WTC11 (cell line): ENCODE measurements at regions not wholly inside any gene's neighbourhood (a gene's known extent, or its start where the extent isn't known, plus 50 kb on each side); places are given as distances from the start of the nearest gene placed in this dataset.

ENCODE experiments used
- ATAC-seq: fragments of 200-7000 bp; cut with Tn5 transposase; 2 replicates; pipeline ENCODE4 v1.10.0; 2021; ENCODE audit warnings: mild to moderate bottlenecking, moderate library complexity
- CTCF ChIA-PET: fragments of 300-600 bp; sonication (Branson Sonifier 250); formaldehyde crosslinking; loops from one replicate; lab custom pipeline; 2021; ENCODE audit warnings: antibody characterized with exemption; lab: Charles Lee
- POLR2A ChIA-PET: fragments of 350-600 bp; sonication (Branson Sonifier 250); formaldehyde crosslinking; loops from one replicate; lab custom pipeline; 2021; ENCODE audit warnings: antibody characterized with exemption; lab: Charles Lee
- DNase-seq: peaks from one replicate; pipeline ENCODE4 v3.0.0; 2021; ENCODE audit warnings: low spot score
- H3K27ac Mint-ChIP-seq: 2 replicates; pipeline ENCODE4 v1.8.0; 2021; ENCODE audit warnings: mixed read lengths
- H3K27me3 Mint-ChIP-seq: 2 replicates; pipeline ENCODE4 v1.8.0; 2021; ENCODE audit warnings: low read depth, mild to moderate bottlenecking, moderate library complexity, mixed read lengths
- H3K36me3 Mint-ChIP-seq: 2 replicates; pipeline ENCODE4 v1.8.0; 2021; ENCODE audit warnings: mixed read lengths
- H3K4me1 Mint-ChIP-seq: 2 replicates; pipeline ENCODE4 v1.8.0; 2022; ENCODE audit warnings: mixed read lengths
- H3K4me3 Mint-ChIP-seq: 2 replicates; pipeline ENCODE4 v1.8.0; 2021; ENCODE audit warnings: mild to moderate bottlenecking, moderate library complexity, mixed read lengths
- H3K9me3 Mint-ChIP-seq: 2 replicates; pipeline ENCODE4 v1.8.0; 2021; ENCODE audit warnings: mixed read lengths
- E2F1 ChIP-seq: sonication (generic); formaldehyde crosslinking; IDR thresholded peaks from 2 replicates; pipeline ENCODE4 v1.8.0; 2022; ENCODE audit warnings: mild to moderate bottlenecking, missing genetic modification reagents
- ELF4 ChIP-seq: sonication (generic); formaldehyde crosslinking; IDR thresholded peaks from 2 replicates; pipeline ENCODE4 v1.8.1; 2022; ENCODE audit warnings: low read depth, mild to moderate bottlenecking, moderate library complexity, missing genetic modification reagents
- EMX1 ChIP-seq: fragments of 250-450 bp; sonication (Bioruptor Pico); IDR thresholded peaks from 2 replicates; pipeline ENCODE4 v1.8.0; 2021; ENCODE audit warnings: mild to moderate bottlenecking
- ESRRA ChIP-seq: sonication (generic); formaldehyde crosslinking; IDR thresholded peaks from 2 replicates; pipeline ENCODE4 v1.8.1; 2022; ENCODE audit warnings: mild to moderate bottlenecking, missing genetic modification reagents, borderline replicate concordance
- FOXK1 ChIP-seq: sonication (generic); formaldehyde crosslinking; IDR thresholded peaks from 2 replicates; pipeline ENCODE4 v1.8.0; 2022; ENCODE audit warnings: mild to moderate bottlenecking, moderate library complexity, missing genetic modification reagents
- FOXP1 ChIP-seq: sonication (generic); formaldehyde crosslinking; IDR thresholded peaks from 2 replicates; pipeline ENCODE4 v1.8.0; 2022; ENCODE audit warnings: missing genetic modification reagents, mild to moderate bottlenecking, moderate library complexity, borderline replicate concordance
- GTF2I ChIP-seq: fragments of 250-450 bp; sonication (Bioruptor Pico); conservative IDR thresholded peaks from 2 replicates; pipeline ENCODE4 v1.4.0; 2021; ENCODE audit warnings: mild to moderate bottlenecking
- PREB ChIP-seq: sonication (generic); formaldehyde crosslinking; IDR thresholded peaks from 2 replicates; pipeline ENCODE4 v1.8.1; 2022; ENCODE audit warnings: mild to moderate bottlenecking, missing genetic modification reagents, moderate library complexity, borderline replicate concordance
- RORB ChIP-seq: fragments of 250-450 bp; sonication (Bioruptor Pico); IDR thresholded peaks from 2 replicates; pipeline ENCODE4 v1.9.0; 2021; ENCODE audit warnings: mild to moderate bottlenecking
- SMAD3 ChIP-seq: sonication (generic); formaldehyde crosslinking; IDR thresholded peaks from 2 replicates; pipeline ENCODE4 v1.8.0; 2022; ENCODE audit warnings: missing genetic modification reagents, mild to moderate bottlenecking, borderline replicate concordance
- SOX15 ChIP-seq: fragments of 250-450 bp; sonication (Bioruptor Pico); IDR thresholded peaks from 2 replicates; pipeline ENCODE4 v1.9.0; 2021; ENCODE audit warnings: mild to moderate bottlenecking
- ZNF423 ChIP-seq: fragments of 250-450 bp; sonication (Bioruptor Pico); IDR thresholded peaks from 2 replicates; pipeline ENCODE4 v2.1.2; 2022; ENCODE audit warnings: mild to moderate bottlenecking, moderate library complexity
- TF ChIP-seq, protein P1 (sequence below): sonication (generic); formaldehyde crosslinking; IDR thresholded peaks from 2 replicates; pipeline ENCODE4 v1.8.0; 2022; ENCODE audit warnings: mild to moderate bottlenecking, missing genetic modification reagents
- TF ChIP-seq, protein P2 (sequence below): sonication (generic); formaldehyde crosslinking; IDR thresholded peaks from 2 replicates; pipeline ENCODE4 v1.8.0; 2022; ENCODE audit warnings: mild to moderate bottlenecking, missing genetic modification reagents
- TF ChIP-seq, protein P3 (sequence below): fragments of 250-450 bp; sonication (Bioruptor Pico); IDR thresholded peaks from 2 replicates; pipeline ENCODE4 v2.1.2; 2022; ENCODE audit warnings: mild to moderate bottlenecking, moderate library complexity
- TF ChIP-seq, protein P4 (sequence below): sonication (generic); formaldehyde crosslinking; IDR thresholded peaks from 2 replicates; pipeline ENCODE4 v1.8.0; 2023; ENCODE audit warnings: missing genetic modification reagents, mild to moderate bottlenecking, borderline replicate concordance

DNA sequence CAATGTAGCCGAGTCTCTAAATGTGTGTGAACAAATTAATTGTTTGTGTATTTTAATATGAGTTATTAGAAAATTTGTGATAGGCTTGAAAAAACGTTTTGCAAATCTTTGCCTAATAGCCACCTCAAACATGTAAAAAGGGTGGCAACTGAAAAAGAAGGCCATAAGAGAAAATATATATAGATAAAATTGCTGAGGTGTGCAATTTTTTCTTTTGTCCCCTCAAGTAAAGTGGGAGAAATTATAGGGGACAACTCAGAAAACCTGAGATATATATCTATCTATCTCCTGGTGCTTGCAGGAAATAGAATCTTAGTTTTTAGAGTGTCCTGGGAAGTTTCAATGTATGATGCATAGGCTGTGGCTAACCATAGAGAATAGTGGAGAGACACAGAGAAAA is 201.4 kb upstream of the LRP1B start (continued):
- TF ChIP-seq, protein P1, sequence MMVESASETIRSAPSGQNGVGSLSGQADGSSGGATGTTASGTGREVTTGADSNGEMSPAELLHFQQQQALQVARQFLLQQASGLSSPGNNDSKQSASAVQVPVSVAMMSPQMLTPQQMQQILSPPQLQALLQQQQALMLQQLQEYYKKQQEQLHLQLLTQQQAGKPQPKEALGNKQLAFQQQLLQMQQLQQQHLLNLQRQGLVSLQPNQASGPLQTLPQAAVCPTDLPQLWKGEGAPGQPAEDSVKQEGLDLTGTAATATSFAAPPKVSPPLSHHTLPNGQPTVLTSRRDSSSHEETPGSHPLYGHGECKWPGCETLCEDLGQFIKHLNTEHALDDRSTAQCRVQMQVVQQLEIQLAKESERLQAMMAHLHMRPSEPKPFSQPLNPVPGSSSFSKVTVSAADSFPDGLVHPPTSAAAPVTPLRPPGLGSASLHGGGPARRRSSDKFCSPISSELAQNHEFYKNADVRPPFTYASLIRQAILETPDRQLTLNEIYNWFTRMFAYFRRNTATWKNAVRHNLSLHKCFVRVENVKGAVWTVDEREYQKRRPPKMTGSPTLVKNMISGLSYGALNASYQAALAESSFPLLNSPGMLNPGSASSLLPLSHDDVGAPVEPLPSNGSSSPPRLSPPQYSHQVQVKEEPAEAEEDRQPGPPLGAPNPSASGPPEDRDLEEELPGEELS (CRISPR knock-in tag), result no peak
- TF ChIP-seq, protein P2, sequence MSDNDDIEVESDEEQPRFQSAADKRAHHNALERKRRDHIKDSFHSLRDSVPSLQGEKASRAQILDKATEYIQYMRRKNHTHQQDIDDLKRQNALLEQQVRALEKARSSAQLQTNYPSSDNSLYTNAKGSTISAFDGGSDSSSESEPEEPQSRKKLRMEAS (CRISPR knock-in tag), result no peak
- TF ChIP-seq ZNF423, result no peak
- TF ChIP-seq FOXP1 (CRISPR knock-in tag), result no peak
- TF ChIP-seq ESRRA, result no peak
- TF ChIP-seq SMAD3 (CRISPR knock-in tag), result no peak
- TF ChIP-seq EMX1, result no peak
- no peak for TF ChIP-seq SOX15 (CRISPR knock-in tag)

DNA sequence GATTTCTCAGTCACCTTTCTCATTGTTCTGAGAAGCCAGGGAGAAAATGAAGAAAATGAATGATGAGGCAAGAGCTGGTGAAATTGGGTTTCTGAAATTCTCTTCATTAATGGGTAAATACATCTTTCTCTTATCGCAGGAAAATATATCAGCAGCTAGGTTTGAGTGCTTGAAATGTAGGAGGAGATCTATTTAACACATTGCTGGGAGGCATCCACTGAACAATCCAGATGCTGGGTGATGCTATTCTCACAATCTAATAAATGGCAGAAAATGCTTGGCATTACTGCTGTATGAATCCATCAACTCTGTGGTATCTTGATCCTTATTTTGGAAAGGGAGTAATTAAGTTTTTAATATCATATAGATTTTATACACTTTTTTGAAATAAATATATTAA is 199.6 kb upstream of the LRP1B start:
- ChIA-PET POLR2A (no interaction called here), CTCF (no interaction called here)
- H3K4me1 Mint-ChIP-seq, result no peaks in the 10 kb centered on the region
- no peaks in the 10 kb centered on the region for H3K36me3 Mint-ChIP-seq
- ATAC-seq (no peak), DNase-seq (no peak)
- no peak overlapping the region for H3K27ac Mint-ChIP-seq
- peaks cover 22% of the 10 kb centered on the region for H3K9me3 Mint-ChIP-seq
- no peak overlapping the region for H3K4me3 Mint-ChIP-seq
- no peaks in the 10 kb centered on the region; the same call in 1 of the 2 replicates for H3K27me3 Mint-ChIP-seq
- TF ChIP-seq FOXK1 (CRISPR knock-in tag), result no peak

DNA sequence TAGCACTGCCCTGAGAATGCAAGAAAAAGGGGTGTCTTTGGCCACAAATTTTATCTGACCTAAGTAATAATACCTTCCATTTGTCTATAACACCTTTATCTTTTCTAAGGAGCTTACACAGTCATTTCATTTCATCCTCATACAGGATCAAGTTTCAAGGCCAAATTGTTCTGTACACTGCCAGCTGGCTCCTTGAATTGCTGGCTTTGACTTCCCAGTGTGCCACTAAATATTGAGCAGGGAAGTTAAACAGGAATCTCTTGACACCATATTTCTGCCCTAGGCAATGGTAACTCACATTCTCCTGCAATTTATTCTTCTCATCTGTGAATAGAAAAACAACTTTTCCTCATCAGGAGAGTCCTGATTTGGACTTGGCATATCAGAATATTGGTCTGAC is 195.1 kb upstream of the LRP1B start:
- POLR2A ChIA-PET, result no interaction called here

More for the DNA sequence above, 195.1 kb upstream of the LRP1B start:
- Mint-ChIP-seq H3K27ac (no peak overlapping the region), H3K4me3 (no peak overlapping the region), H3K27me3 (no peaks in the 10 kb centered on the region), H3K36me3 (peaks cover 4% of the 10 kb centered on the region; the same call in 1 of the 2 replicates), H3K9me3 (peaks cover 17% of the 10 kb centered on the region), H3K4me1 (peaks cover 9% of the 10 kb centered on the region)
- no peak for TF ChIP-seq PREB (CRISPR knock-in tag)
- TF ChIP-seq, protein P3, sequence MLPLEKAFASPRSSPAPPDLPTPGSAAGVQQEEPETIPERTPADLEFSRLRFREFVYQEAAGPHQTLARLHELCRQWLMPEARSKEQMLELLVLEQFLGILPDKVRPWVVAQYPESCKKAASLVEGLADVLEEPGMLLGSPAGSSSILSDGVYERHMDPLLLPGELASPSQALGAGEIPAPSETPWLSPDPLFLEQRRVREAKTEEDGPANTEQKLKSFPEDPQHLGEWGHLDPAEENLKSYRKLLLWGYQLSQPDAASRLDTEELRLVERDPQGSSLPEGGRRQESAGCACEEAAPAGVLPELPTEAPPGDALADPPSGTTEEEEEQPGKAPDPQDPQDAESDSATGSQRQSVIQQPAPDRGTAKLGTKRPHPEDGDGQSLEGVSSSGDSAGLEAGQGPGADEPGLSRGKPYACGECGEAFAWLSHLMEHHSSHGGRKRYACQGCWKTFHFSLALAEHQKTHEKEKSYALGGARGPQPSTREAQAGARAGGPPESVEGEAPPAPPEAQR, result no peak
- TF ChIP-seq, protein P4, sequence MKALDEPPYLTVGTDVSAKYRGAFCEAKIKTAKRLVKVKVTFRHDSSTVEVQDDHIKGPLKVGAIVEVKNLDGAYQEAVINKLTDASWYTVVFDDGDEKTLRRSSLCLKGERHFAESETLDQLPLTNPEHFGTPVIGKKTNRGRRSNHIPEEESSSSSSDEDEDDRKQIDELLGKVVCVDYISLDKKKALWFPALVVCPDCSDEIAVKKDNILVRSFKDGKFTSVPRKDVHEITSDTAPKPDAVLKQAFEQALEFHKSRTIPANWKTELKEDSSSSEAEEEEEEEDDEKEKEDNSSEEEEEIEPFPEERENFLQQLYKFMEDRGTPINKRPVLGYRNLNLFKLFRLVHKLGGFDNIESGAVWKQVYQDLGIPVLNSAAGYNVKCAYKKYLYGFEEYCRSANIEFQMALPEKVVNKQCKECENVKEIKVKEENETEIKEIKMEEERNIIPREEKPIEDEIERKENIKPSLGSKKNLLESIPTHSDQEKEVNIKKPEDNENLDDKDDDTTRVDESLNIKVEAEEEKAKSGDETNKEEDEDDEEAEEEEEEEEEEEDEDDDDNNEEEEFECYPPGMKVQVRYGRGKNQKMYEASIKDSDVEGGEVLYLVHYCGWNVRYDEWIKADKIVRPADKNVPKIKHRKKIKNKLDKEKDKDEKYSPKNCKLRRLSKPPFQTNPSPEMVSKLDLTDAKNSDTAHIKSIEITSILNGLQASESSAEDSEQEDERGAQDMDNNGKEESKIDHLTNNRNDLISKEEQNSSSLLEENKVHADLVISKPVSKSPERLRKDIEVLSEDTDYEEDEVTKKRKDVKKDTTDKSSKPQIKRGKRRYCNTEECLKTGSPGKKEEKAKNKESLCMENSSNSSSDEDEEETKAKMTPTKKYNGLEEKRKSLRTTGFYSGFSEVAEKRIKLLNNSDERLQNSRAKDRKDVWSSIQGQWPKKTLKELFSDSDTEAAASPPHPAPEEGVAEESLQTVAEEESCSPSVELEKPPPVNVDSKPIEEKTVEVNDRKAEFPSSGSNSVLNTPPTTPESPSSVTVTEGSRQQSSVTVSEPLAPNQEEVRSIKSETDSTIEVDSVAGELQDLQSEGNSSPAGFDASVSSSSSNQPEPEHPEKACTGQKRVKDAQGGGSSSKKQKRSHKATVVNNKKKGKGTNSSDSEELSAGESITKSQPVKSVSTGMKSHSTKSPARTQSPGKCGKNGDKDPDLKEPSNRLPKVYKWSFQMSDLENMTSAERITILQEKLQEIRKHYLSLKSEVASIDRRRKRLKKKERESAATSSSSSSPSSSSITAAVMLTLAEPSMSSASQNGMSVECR (CRISPR knock-in tag), result no peak
- no peak for TF ChIP-seq RORB (CRISPR knock-in tag)
- TF ChIP-seq E2F1 (CRISPR knock-in tag), result no peak
- TF ChIP-seq GTF2I (CRISPR knock-in tag), result no peak
- TF ChIP-seq ELF4, result no peak
- CTCF ChIA-PET, result no interaction called here
- DNase-seq (no peak), ATAC-seq (no peak)
